ENCODE measurements at regions not wholly inside any gene's neighbourhood (a gene's known extent, or its start where the extent isn't known, plus 50 kb on each side); places are given as distances from the start of the nearest gene placed in this dataset.

DNA sequence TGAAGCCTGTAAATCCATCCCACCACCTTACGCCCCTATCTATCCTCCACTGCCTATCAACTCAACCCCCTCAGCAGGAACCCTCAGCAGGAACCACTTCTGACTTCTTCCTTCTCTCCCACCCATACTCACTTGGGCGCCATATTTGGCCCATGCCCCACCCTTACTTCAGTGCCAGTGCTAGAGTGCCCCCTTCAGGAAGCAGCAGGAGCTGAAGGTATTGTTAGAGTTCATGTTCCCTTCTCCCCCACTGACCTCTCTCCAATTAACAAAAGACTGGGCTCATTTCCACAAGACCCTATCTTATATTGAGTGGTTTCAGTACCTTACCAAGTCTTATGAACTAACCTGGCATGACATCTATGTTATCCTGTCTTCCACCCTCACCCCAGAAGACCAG is 363.1 kb upstream of the SLIT2 start:
- no peak for DNase-seq (ENCODE audit: low read depth in 2 of 2)

DNA sequence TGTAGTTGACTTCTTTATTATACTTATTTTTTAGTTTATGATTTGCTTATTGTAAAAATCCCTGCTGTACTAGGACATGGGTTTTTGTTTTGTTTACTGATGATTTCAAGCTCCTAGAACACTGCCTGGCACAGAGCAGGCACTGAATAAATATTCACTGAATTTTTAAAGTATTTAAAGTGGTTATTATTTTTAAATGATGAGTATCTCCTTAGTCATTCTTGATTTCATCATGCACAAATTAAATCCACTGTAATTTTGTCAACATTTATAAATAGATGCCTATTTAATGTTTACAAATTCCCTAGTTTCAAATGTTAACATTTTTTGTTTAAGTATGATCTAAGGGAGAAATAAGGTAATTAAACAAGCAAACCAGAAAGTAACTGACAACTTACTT is 367.9 kb upstream of the SLIT2 start:
- DNase-seq (ENCODE audit: low read depth in 2 of 2), result no peak

DNA sequence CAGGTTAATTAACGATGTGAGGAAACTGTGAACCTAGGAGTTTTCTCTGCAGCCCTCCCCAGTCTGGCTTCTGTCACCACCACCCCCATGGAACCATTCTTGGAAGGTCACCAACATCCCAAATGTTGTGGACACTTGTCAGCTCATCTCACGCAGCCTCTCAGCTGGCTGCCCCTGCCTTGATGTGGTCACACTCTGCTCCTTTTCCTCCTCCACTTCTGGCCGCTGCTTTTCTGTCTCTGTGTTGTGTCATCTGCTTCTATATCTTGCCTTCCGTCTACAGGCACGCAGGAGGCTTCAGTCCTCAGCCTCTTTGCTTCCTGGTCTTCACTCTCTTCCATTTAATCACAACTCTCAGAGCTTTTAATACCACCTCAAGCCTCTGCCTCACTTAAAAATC is 371.5 kb upstream of the SLIT2 start:
- DNase-seq (ENCODE audit: low read depth in 2 of 2), result no peak

DNA sequence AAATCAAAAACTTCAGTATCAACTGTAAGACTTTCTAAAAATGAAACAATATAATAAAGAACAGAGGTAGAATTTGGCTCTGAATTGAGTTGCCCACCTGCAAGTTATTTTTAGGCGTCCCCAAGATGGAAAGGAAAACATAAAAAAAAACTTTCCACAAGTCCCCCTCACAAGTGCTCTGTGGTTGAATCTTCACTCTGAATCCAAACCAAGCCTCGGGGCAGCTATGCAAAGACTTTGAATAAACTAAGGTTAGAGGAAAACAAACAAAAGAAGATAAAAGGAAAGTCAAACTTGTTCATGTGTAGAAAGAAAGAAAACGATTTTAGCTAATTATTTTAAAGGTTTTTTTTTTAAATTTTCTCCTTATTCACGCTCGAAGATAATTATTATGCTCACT is 372.4 kb upstream of the SLIT2 start:
- DNase-seq (ENCODE audit: low read depth in 2 of 2), result no peak

DNA sequence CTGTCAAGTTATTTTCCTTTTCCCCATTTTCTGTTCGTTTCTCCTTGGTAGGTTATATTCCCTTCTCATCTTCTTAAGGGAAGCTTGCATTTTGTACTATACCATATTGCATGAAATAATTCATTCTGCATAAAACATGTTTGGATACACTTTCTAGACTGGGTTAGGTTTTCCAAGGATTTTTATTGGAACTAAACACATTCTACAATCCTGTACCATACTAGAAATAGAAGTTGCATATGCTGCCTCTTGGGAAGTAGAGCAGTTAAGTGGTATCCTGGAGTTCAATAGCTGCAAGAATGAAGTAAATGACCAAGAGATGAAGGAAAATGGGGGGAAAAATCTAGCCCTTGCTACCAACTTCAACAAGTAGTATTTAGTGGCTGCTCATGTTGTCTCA is 393.7 kb upstream of the SLIT2 start:
- no peak for DNase-seq (ENCODE audit: low read depth in 2 of 2)

DNA sequence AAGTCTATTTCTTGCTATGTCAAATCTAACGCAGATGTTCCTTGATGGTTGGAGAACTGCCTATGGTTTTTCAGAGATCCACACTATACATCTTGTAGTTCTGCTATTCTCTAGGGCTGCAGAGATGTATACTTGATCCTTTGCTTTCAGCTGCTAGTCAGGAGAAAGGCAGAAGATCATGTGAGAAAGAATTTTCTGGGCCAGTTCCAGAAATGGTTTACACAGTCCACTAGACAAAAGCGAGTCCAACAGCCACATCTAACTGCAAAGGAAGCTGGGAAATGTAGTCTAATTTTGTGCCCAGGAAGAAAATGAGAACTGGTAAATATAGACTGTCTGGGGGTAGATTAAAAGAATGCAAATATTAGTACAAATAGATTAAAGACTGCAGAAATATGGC is 394.3 kb upstream of the SLIT2 start:
- DNase-seq (ENCODE audit: low read depth in 2 of 2), result no peak

DNA sequence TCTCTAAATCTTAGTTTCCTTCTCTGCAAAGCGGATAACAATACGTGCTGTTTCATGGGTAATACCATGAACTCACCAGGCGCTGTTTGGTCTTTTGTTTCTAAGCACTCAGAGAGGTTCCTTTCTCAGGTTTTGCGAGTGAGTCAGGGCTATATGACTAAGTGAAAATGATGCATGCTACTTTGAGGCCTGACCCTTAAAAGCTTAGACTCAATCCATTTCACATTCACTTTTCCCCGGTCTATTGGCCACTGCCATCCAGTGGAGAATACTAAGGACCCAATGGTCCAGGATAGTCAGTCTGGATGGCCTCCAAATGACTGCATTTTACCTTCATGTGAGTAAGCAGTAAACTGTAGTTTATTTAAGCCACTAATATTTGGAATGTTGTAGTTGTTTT is 400.8 kb upstream of the SLIT2 start:
- DNase-seq (ENCODE audit: low read depth in 2 of 2), result no peak

DNA sequence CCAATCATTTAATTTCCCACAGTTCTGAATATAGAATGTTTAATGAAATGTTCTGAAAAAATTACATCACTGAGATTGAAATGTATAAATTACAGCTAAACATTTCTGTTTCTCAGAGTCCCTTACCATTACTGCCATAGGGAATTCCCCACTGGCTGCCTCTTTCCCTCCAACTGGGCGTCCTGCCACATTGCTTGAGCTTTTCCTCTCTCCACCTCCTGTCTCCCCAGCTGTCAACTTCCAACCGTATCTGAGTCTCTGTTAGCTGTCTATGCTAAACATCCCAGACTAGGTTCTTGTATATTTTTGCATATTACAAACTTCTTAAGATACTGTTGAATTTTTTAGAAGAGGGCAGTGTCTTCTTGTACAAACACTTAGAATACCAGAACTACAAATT is 407.3 kb upstream of the SLIT2 start:
- DNase-seq (ENCODE audit: low read depth in 2 of 2), result no peak

DNA sequence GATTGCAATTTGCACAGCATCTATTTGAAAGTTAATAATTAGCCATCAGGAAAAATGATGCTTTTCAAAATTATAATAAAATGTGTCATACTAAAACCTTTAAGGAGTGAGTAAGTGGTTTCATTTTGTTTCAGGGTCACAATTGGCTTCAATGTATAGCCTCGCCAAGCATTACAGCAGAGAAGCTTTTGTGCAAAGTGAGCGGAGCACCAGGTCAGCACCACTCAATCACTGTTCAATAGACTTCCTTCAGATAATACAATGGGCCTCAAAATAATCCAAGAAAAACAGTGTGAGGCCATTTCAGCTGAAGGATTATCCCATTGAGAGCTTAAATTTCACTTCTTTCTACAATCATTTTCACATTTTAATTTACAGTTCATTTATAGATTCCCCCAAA is 409.2 kb upstream of the SLIT2 start:
- DNase-seq (ENCODE audit: low read depth in 2 of 2), result no peak

DNA sequence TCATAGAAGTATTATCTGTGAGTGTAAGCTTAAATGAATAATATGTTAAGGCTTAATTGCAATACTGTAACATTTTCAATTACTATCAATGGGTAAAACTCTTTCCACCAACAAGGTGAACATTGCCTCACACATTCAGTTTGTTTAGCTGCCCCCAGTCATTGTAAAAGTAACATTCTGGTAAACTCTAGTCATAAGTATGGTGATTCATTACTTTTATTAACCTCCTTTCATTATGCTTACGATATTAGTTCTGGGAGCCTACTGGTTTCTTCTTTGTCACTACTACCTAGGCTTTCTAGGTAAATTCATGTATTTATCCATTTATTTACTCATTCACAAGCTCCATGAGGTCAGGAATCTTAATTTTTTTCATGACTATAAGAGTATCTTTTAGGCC is 412.8 kb upstream of the SLIT2 start:
- DNase-seq (ENCODE audit: low read depth in 2 of 2), result no peak

DNA sequence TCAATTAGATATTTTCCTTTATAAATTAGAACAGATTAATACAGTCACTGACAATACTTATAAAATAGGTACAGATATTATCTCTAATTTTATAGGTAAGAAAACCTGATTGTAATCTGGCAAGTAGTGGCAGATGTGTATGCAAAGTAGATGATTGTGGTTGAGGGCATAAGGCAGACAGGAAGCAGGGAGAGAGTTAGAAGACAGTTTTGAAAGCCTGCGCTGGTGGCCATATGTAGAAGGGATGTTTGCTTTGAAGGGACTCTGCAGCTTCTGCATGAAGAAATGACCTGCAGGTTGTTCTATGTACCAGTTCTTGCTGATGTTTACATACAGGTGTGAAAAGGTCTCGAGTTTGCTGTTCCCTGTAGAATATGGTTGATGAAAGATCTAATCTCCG is 416.3 kb upstream of the SLIT2 start:
- DNase-seq (ENCODE audit: low read depth in 2 of 2), result no peak

DNA sequence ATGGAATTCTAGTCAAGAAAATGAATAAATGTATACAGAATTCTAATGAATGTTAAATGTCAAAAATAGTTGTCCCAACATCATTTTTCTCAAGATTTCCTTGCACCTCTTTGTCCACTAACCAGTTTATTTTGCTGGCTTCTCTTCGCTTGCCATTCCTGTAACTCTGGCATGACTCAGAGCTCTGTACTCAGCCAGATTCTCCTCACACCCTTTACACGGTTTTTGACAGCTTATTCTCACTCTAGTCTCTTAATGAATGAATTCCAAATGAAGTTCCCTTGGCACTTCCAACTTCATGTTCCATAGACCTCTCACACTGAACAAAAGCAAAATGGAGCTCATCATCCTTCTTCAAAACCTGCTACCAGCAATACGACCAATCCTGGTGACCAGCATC is 419.3 kb upstream of the SLIT2 start:
- DNase-seq (ENCODE audit: low read depth in 2 of 2), result no peak

DNA sequence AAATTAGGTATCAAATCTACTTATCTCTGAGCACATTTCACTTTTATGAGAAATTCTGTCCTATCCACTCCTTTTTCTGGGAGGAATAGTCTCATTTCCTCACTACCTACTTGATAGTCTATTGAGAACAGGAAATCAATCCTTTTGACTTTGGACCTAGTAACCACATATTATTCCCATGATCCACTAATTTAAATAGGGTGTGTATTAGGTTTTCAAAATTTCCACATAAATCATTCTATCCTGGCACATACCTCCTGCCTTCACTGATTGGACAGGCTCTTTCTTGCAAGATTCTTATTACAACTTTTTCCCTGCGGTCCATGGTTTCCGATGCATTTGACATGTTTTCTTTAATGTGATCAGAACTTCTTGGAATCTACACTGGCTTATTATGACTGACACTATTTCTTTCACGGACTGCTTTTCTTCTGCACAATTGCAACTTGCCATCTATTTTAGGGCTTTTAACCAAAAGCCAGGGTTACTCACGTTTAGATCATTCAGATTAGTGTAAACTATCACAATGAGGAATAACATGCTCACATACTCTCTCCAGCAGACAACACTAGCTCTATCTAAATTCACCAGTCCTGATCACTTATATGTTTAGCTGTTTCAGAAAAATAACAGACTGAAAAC is 419.9 kb upstream of the SLIT2 start:
- no peak for DNase-seq (ENCODE audit: low read depth in 2 of 2)

DNA sequence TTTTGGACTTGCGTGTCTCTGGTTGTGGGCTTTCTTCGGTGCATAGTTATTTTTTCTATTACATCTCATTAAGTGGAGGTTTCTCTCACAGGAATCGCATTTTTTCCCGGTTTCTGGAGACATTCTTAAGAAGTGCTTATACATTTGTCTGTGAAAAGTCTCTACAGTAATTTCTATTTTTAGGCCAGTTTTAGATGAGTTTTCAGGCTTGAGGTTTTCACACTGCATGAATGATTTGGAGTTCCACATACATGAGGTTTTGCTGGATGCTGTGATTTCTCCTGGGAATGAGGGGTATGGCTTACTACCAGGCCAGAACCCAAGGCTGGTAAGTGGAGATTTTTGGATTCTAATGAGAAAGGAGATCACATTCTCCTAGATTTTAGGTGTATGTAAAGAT is 422.6 kb upstream of the SLIT2 start:
- DNase-seq (ENCODE audit: low read depth in 2 of 2), result no peak

DNA sequence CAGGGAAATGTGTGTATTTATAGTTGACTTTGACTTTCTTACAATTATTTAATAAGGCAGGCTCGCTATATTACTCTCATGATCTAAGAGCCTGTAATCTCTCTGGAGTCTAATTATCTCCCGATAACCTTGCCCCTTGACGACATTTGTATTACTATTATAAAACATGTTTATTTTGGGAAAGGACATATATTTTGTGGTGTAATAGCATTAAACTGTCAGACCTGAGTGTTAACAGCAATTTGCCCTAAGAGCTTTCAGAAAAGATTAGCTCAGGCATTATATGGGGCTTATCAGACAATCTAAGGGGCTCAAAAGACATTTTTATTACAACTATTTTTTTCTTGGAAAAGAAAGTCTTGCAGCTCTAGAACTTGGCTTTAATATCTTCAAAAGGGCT is 427.9 kb upstream of the SLIT2 start:
- DNase-seq (ENCODE audit: low read depth in 2 of 2), result no peak

DNA sequence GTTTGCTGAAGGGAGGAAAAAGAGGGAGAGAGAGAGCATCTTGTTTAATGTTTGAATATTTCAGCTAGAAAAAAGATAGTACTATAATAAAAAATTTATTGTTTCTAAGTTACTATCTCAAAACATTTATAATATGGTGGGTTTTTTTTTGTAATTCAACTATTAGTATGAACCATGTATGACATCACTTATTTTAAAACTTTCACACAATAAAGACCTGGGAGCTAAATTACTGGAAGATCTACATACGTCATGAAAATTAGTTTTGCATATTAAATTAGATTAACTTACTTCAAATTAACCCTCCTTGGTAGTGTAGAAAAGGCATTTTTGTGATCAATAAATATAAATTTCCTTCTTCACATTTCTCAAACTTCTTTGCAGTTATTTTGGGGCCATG is 432.0 kb upstream of the SLIT2 start:
- DNase-seq (ENCODE audit: low read depth in 2 of 2), result no peak

DNA sequence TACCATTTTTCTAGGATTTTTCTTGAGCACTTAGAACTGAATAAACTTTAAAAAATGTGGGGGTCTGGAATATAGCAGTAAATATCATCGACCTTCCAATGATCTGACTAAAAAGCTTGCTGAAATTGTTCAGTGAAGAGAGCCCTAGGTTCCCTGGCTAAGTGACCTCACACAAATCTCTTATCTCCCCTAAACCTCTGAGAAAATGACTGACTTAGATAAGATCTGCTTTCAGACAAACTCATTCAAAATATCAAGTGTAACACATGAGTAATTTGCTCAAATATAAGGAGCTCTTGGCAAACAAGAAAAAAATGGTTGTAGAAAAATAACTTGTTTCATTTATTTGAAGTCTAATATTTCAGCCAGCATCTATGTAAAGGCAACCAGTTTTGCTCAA is 441.7 kb upstream of the SLIT2 start:
- DNase-seq (ENCODE audit: low read depth in 2 of 2), result no peak

DNA sequence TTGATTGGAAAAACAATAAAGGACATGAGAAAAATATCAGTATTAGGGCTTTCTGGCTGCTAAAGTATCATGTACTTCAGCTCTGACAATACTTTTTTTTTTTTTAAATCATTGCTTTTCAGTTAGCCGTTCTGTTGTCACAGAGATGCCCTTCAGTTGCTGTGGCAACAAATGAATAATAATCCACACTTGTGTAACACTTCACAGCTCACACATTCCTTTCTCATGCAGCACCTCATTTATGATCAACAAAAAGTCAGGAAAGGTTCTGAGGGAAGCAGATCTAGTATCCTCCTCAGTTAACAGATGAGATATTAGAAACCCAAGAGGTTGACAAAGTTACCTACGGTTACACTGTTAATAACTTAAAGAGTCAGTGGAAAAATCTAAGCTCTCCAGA is 444.2 kb upstream of the SLIT2 start:
- no peak for DNase-seq (ENCODE audit: low read depth in 2 of 2)

DNA sequence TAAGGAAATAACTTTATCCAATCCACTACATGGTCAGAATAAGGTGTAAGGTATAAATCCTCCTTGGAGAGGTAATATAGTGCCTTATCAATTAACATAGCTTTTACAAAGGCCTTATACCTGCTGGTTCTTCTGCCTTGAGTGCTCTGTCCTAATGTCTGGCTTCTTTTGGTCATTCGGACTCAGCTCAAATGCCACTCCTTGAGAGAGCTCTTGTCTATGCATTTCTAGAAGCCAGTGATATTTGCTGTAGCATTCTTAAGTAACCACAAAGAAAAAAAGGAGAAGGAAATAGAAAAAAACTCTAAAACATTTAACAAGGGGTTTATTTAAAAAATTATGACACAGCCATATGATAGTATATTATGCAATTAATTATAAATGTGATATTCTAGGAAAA is 444.8 kb upstream of the SLIT2 start:
- no peak for DNase-seq (ENCODE audit: low read depth in 2 of 2)

DNA sequence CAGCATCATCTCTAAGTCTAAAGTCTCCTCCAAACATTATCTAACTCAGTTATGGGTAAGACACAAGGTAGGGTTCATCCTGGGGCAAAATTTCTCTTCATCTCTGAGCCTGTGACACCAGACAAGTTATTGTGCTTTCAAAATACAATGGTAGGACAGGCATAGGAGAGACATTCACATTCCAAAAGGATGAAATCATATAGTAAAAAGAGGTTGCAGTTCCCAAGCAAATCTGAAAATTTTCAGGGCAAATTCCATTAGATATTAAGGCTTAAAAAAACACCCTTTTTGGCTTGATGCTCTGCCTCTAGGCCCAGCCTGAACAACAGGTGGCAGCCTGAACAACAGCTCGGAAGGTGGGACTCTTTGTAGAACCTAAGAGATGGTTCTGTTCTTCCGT is 448.3 kb upstream of the SLIT2 start:
- no peak for DNase-seq (ENCODE audit: low read depth in 2 of 2)

DNA sequence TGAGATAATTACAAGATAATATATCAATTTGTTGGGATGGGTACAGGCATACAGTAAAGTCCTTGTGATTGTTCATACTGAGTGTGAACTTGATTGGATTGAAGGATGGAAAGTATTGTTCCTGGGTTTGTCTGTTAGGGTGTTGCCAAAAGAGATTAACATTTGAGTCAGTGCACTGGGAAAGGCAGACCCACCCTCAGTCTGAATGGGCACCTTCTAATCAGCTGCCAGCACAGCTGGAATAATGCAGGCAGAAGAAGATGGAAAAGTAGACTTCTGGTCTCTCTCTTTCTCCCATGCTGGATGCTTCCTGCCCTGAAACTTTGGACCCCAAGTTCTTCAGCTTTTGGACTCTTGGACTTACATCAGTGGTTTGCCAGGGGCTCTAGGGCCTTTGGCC is 457.9 kb upstream of the SLIT2 start:
- DNase-seq (ENCODE audit: low read depth in 2 of 2), result no peak

DNA sequence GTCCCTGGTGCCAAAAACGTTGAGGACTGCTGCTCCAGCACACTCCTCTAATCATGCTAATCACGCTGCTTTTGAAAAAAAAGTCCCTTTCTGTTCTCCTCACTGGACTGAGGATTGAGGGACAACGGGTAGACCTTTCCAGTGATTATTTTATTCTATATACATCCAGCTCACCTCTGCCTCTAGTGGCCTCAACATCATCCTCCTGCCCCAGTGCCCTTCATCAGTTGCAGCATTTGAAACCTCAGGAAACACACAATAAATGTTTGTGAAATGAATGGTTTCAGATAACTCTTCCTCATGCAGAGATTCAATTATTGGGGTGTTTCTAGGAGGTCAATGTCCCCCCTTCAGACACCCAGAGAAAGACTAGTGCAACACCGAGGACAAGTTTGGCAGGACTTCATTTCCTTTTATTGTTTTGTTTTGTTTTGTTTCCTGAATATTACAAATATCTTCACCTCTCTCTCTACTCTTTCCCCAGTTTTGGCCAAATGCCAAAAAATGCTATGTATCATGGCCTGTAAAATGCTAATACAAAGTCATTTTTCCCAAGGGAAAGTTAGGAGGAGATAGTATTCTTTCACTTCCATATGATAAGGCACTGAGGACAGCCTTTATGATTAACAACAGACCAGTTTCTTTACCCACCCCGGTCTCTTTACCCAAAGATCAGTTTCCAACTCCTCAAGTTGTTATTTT is 460.1 kb upstream of the SLIT2 start:
- no peak for DNase-seq (ENCODE audit: low read depth in 2 of 2)

DNA sequence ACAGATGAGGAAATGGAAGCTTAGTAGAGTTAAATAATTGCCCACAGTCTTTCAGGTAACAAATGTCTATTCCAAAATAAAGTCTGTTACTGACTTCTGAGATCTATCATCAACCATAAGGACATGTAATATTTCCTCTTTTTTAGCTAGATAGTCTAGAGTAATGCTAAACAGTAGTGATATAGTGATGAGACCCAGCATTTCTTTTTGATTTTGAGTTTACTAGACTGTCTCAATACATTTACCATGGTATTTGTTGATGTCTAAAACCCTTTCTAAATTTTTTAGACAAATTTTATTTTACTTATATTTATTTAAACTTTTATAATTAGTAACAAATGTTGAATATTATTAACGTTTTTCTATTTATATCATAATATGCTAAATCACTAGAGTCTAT is 465.1 kb upstream of the SLIT2 start:
- DNase-seq (ENCODE audit: low read depth in 2 of 2), result no peak

DNA sequence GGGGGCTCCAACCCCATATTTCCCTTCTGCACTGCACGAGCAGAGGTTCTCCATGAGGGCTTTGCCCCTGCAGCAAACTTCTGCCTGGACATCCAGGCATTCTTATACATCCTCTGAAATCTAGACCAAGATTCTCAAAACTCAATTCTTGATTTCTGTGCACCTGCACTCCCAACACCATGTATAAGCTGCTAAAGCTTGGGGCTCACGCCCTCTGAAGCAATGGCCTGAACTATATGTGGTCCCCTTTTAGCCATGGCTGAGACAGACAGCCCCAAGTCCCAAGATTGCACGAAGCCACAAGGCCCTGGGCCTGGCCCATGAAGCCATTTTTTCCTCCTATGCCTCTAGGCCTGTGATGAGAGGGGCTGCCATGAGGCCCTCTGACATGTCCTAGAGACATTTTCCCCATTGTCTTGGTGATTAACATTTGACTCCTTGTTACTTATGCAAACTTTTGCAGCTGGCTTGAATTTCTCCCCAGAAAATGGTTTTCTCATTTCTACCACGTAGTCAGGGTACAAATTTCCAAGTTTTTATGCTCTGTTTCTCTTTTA is 468.0 kb upstream of the SLIT2 start:
- DNase-seq (ENCODE audit: low read depth in 2 of 2), result no peak

Measured in stimulated activated CD4-positive, alpha-beta T cell treated with anti-CD3 and anti-CD28 coated beads, Interleukin-4, amount 100 ng/mL, for 48 hours (primary cell).